ENCODE measurements at regions not wholly inside any gene's neighbourhood (a gene's known extent, or its start where the extent isn't known, plus 50 kb on each side); places are given as distances from the start of the nearest gene placed in this dataset.

DNA sequence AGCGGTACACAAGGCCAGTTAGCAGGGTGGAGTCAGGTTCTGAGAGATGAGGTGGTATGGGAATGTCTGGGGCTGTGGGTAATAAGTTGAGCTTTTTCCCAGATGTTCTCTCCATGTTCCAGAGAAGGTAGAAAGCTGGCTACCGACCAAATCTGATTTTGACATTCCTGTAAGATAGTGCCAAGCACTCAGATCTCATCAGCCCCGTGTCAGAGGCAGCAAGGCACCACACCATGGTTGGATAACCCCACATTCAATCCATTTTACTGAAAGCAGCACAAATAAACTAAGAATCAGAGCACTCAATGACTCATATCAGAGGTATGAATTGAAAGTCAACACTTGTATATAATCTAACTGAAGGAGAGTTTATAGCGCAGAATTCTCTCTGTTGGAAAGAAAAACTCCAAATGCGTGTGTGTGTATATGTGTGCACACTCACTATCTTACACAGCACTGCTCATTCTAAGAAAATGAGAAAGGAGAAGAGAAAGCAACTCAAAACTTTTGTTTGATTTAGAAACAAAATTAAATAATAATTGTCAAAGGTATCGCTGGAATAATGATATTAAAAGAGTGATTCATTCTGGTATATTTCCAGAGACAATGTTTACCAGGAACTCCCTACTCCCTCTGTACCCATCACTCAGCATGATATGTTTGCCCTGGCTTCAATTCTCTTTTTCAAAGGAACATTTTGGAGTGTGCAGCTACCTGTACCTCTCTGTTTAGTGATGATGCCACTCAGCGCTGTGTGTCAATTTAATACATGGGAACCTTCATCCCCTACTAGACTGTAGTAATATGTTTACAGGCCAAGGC, 375.1 kb upstream of the ID2 start:
- no peaks in the 10 kb centered on the region for H3K36me3 Mint-ChIP-seq (ENCODE audit: unreplicated experiment)
- peaks cover 9% of the 10 kb centered on the region for H3K4me1 Mint-ChIP-seq (ENCODE audit: unreplicated experiment)
- H3K9me3 Mint-ChIP-seq (ENCODE audit: unreplicated experiment), result no peaks in the 10 kb centered on the region
- no peak overlapping the region for H3K4me3 Mint-ChIP-seq (ENCODE audit: unreplicated experiment)
- TF ChIP-seq, protein P1, sequence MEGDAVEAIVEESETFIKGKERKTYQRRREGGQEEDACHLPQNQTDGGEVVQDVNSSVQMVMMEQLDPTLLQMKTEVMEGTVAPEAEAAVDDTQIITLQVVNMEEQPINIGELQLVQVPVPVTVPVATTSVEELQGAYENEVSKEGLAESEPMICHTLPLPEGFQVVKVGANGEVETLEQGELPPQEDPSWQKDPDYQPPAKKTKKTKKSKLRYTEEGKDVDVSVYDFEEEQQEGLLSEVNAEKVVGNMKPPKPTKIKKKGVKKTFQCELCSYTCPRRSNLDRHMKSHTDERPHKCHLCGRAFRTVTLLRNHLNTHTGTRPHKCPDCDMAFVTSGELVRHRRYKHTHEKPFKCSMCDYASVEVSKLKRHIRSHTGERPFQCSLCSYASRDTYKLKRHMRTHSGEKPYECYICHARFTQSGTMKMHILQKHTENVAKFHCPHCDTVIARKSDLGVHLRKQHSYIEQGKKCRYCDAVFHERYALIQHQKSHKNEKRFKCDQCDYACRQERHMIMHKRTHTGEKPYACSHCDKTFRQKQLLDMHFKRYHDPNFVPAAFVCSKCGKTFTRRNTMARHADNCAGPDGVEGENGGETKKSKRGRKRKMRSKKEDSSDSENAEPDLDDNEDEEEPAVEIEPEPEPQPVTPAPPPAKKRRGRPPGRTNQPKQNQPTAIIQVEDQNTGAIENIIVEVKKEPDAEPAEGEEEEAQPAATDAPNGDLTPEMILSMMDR (IDR thresholded peaks at IDR 0.05), result no peak
- no peak overlapping the region for H3K27ac Mint-ChIP-seq (ENCODE audit: unreplicated experiment)
- H3K27me3 Mint-ChIP-seq (ENCODE audit: unreplicated experiment), result no peaks in the 10 kb centered on the region
- DNase-seq (ENCODE audit: extremely low spot score, unreplicated experiment), result peak; percentile 40

DNA sequence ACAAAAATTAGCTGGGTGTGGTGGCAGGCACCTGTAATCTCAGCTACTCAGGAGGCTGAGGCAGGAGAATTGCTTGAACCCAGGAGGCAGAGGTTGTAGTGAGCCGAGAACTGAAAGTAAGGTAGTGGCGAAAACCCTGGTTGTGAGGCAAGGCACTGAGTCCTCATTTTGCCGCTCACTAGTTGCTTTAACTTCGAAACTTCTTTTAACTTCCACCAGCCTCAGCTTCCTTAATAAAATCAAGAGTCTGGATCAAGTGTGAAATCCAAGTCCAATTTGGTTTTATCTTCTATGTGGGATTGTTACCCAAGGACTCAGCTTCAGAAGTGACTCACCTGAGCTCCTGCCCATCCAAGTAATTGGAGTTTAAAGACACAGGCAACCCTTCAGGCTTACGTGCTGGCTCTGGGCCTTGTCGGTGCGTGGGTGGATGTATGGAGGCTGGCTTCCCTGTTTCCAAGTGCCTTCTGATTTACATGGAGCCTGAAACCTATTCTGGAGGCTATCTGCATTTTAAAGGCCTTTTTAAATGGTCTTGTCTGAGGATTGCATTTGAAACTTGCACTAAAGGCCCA, 374.2 kb upstream of the ID2 start:
- TF ChIP-seq, protein P1 (IDR thresholded peaks at IDR 0.05), result no peak
- peak; percentile 32 for DNase-seq (ENCODE audit: extremely low spot score, unreplicated experiment)
- no peaks in the 10 kb centered on the region for H3K36me3 Mint-ChIP-seq (ENCODE audit: unreplicated experiment)
- no peaks in the 10 kb centered on the region for H3K27me3 Mint-ChIP-seq (ENCODE audit: unreplicated experiment)
- H3K9me3 Mint-ChIP-seq (ENCODE audit: unreplicated experiment), result no peaks in the 10 kb centered on the region
- H3K4me1 Mint-ChIP-seq (ENCODE audit: unreplicated experiment), result peaks cover 9% of the 10 kb centered on the region
- H3K27ac Mint-ChIP-seq (ENCODE audit: unreplicated experiment), result no peak overlapping the region
- no peak overlapping the region for H3K4me3 Mint-ChIP-seq (ENCODE audit: unreplicated experiment)

DNA sequence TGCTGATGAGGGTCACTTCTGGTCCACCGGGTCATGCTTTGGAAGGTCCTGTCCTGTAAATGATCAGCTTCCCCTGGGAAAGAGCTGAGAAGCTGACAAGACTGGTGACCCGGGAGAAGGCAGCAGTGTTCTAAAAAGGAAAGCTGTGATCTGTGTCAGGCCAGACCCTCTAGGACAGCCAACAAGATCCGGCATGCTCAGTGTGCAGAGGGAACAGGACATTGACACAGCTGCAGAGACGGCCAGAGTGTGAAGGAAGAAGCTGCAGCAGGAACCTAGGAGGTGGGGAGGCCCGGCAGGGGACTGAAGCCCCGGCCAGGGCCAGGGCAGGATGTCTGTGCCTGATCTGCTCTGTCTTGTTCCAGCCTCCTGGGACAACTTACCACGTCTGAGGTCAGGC, 372.7 kb upstream of the ID2 start:
- Mint-ChIP-seq H3K9me3 (ENCODE audit: unreplicated experiment) (no peaks in the 10 kb centered on the region), H3K27ac (ENCODE audit: unreplicated experiment) (no peak overlapping the region), H3K4me1 (ENCODE audit: unreplicated experiment) (peaks cover 9% of the 10 kb centered on the region), H3K4me3 (ENCODE audit: unreplicated experiment) (no peak overlapping the region), H3K36me3 (ENCODE audit: unreplicated experiment) (no peaks in the 10 kb centered on the region), H3K27me3 (ENCODE audit: unreplicated experiment) (no peaks in the 10 kb centered on the region)
- TF ChIP-seq, protein P1 (IDR thresholded peaks at IDR 0.05), result no peak
- peak; percentile 56 for DNase-seq (ENCODE audit: extremely low spot score, unreplicated experiment)

DNA sequence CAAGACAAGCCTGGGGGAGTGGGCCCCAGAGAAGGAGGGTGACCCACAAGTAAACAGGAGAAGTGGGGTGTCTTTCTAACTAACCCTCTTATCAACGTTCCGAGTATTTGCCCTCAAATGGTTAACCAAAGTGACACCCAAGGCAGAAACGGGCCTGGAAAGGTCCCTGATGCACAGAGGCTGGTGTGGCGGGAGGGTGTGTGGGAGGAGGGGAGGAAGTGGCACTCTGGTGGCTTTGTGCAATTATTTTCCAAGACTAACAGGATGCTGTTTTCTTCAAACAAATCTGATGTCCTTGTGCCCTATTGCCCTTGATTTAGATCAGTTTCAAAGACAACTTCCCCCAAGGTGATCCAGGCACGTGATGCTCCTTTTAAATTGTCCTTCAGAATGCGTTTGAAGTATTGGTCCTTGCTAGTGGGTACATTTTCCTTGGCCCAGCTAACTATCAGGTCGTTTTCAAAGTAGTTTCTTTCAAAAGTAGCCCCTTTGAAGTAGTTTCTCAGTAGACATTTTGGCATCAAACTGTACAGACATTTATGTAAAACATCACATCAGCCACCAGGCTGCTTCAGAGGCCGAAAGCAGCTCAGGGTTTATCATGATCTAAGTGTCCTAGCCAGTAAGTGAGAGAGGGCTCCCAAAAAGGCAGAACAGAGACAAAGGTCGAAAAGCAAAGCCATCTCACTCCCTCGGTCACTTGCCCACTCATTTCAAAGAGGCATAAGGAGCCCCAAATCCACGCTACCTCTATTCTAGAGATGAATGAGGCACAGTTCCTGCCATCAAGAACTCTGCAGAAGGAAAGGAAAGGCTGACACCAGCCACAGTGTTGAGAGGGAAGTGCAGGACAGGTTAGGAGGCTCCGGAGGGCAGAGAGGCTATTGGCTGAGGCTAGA, 371.1 kb upstream of the ID2 start:
- no peak overlapping the region for H3K27ac Mint-ChIP-seq (ENCODE audit: unreplicated experiment)
- peak; percentile 38 for DNase-seq (ENCODE audit: extremely low spot score, unreplicated experiment)
- H3K36me3 Mint-ChIP-seq (ENCODE audit: unreplicated experiment), result no peaks in the 10 kb centered on the region
- TF ChIP-seq, protein P1 (IDR thresholded peaks at IDR 0.05), result no peak
- no peaks in the 10 kb centered on the region for H3K9me3 Mint-ChIP-seq (ENCODE audit: unreplicated experiment)
- H3K4me3 Mint-ChIP-seq (ENCODE audit: unreplicated experiment), result no peak overlapping the region
- peaks cover 2% of the 10 kb centered on the region for H3K27me3 Mint-ChIP-seq (ENCODE audit: unreplicated experiment)
- peaks cover 9% of the 10 kb centered on the region for H3K4me1 Mint-ChIP-seq (ENCODE audit: unreplicated experiment)
